Progenitor cell of endocrine pancreas (in vitro differentiated cells): ENCODE measurements at regions not wholly inside any gene's neighbourhood (a gene's known extent, or its start where the extent isn't known, plus 50 kb on each side); places are given as distances from the start of the nearest gene placed in this dataset.

ENCODE experiments used
- DNase-seq: peaks from one replicate; pipeline ENCODE4 v3.0.0; 2021; ENCODE audit warnings: low spot score; ENCODE audit not compliant: unreplicated experiment
- H3K27ac Mint-ChIP-seq: 2 replicates; pipeline ENCODE4 v1.8.0; 2021; ENCODE audit warnings: mild to moderate bottlenecking, moderate library complexity, mixed read lengths
- H3K27me3 Mint-ChIP-seq: 2 replicates; pipeline ENCODE4 v1.8.0; 2021; ENCODE audit warnings: mixed read lengths
- H3K36me3 Mint-ChIP-seq: 2 replicates; pipeline ENCODE4 v1.8.0; 2022; ENCODE audit warnings: mixed read lengths; ENCODE audit not compliant: insufficient read depth
- H3K4me1 Mint-ChIP-seq: 2 replicates; pipeline ENCODE4 v1.8.0; 2021; ENCODE audit warnings: low read depth, mixed read lengths
- H3K4me3 Mint-ChIP-seq: 2 replicates; pipeline ENCODE4 v1.8.0; 2021; ENCODE audit warnings: low read depth, mild to moderate bottlenecking, moderate library complexity, mixed read lengths
- H3K9me3 Mint-ChIP-seq: 2 replicates; pipeline ENCODE4 v1.8.0; 2021; ENCODE audit warnings: low read depth, mixed read lengths
- CTCF ChIP-seq: fragments of 200-600 bp; sonication (generic); IDR thresholded peaks from one replicate; pipeline ENCODE4 v1.5.0; 2021; ENCODE audit warnings: antibody characterized with exemption, mild to moderate bottlenecking; ENCODE audit not compliant: unreplicated experiment

GRCh38 chr21:19855522-19855921 is 1142.7 kb upstream of the NCAM2 start:
- Mint-ChIP-seq H3K27me3 (no peaks in the 10 kb centered on the region), H3K27ac (no peak overlapping the region), H3K4me3 (no peak overlapping the region), H3K4me1 (no peaks in the 10 kb centered on the region), H3K36me3 (no peaks in the 10 kb centered on the region), H3K9me3 (no peaks in the 10 kb centered on the region)
- DNase-seq = no peak
- no peak for TF ChIP-seq CTCF

- TF ChIP-seq CTCF = no peak
- Mint-ChIP-seq H3K27ac (no peak overlapping the region), H3K36me3 (no peaks in the 10 kb centered on the region), H3K27me3 (no peaks in the 10 kb centered on the region), H3K4me1 (peaks cover 6% of the 10 kb centered on the region), H3K4me3 (no peak overlapping the region), H3K9me3 (no peaks in the 10 kb centered on the region)
- DNase-seq = no peak
Measured at GRCh38 chr21:19864476-19864875, 1133.7 kb upstream of the NCAM2 start.

GRCh38 chr21:19870682-19871081 is 1127.5 kb upstream of the NCAM2 start:
- no peak for TF ChIP-seq CTCF
- Mint-ChIP-seq H3K27ac (no peak overlapping the region), H3K4me3 (no peak overlapping the region), H3K27me3 (no peaks in the 10 kb centered on the region), H3K9me3 (peaks cover 3% of the 10 kb centered on the region), H3K36me3 (no peaks in the 10 kb centered on the region), H3K4me1 (no peaks in the 10 kb centered on the region)
- DNase-seq = no peak

- Mint-ChIP-seq H3K4me3 (no peak overlapping the region), H3K36me3 (no peaks in the 10 kb centered on the region), H3K27me3 (no peaks in the 10 kb centered on the region), H3K9me3 (peaks cover 7% of the 10 kb centered on the region), H3K27ac (no peak overlapping the region), H3K4me1 (no peaks in the 10 kb centered on the region)
- DNase-seq = no peak
- no peak for TF ChIP-seq CTCF
Measured at GRCh38 chr21:19874521-19874920, 1123.7 kb upstream of the NCAM2 start.

GRCh38 chr21:19878133-19878532 is 1120.1 kb upstream of the NCAM2 start:
- no peak for DNase-seq
- H3K9me3 Mint-ChIP-seq = peaks cover 4% of the 10 kb centered on the region
- no peaks in the 10 kb centered on the region for H3K4me1 Mint-ChIP-seq
- H3K36me3 Mint-ChIP-seq = no peaks in the 10 kb centered on the region
- H3K27ac Mint-ChIP-seq = no peak overlapping the region
- H3K4me3 Mint-ChIP-seq = no peak overlapping the region
- no peaks in the 10 kb centered on the region for H3K27me3 Mint-ChIP-seq
- TF ChIP-seq CTCF = no peak
